Upper lobe of left lung (tissue), 6 donors: ENCODE measurements at regions not wholly inside any gene's neighbourhood (a gene's known extent, or its start where the extent isn't known, plus 50 kb on each side); places are given as distances from the start of the nearest gene placed in this dataset.

Source experiments
- ATAC-seq, 2 donors: fragments of 200-7000 bp; cut with Tn5 transposase; one replicate each; pipeline ENCODE4 v1.9.1; 2022; ENCODE audit warnings: mild to moderate bottlenecking in 2 of 2, moderate library complexity in 2 of 2; ENCODE audit not compliant: low FRiP score in 2 of 2
- DNase-seq, 2 donors: peaks; one replicate each; pipeline ENCODE4 v3.0.0-alpha.2; 2019 to 2020
- H3K27ac ChIP-seq, 4 donors: fragments of 200-600 bp; sonication (generic); one replicate each; pipeline ENCODE4 v1.5.1; 2016 to 2019
- H3K27me3 ChIP-seq, 4 donors: fragments of 200-600 bp; sonication (generic); one replicate each; pipeline ENCODE4 v1.5.1; 2017 to 2019
- H3K36me3 ChIP-seq, 4 donors: fragments of 200-600 bp; sonication (generic); one replicate each; pipeline ENCODE4 v1.5.1; 2016 to 2019
- H3K4me1 ChIP-seq, 4 donors: fragments of 200-600 bp; sonication (generic); one replicate each; pipeline ENCODE4 v1.5.1; 2018 to 2019
- H3K4me3 ChIP-seq, 4 donors: fragments of 200-600 bp; sonication (generic); one replicate each; pipeline ENCODE4 v1.5.1; 2017 to 2019; ENCODE audit warnings: mild to moderate bottlenecking in 2 of 4, moderate library complexity in 1 of 4
- H3K9me3 ChIP-seq, 4 donors: fragments of 200-600 bp; sonication (generic); one replicate each; pipeline ENCODE4 v1.5.1; 2018 to 2019
- CTCF ChIP-seq, 6 experiments: fragments of 450-650 bp in 4 of 6; fragments of 200-600 bp in 2 of 6; sonication (generic) in 2 of 6; IDR thresholded peaks; one replicate each; pipeline ENCODE4 v1.5.1; 2016 to 2019; ENCODE audit warnings: antibody characterized with exemption in 6 of 6
- EP300 ChIP-seq, 4 donors: sonication (generic); formaldehyde crosslinking; IDR thresholded peaks; one replicate each; pipeline ENCODE4 v1.5.1; 2017; ENCODE audit warnings: antibody characterized with exemption in 4 of 4, control low read depth in 2 of 4
- POLR2A ChIP-seq, 4 donors: fragments of 450-650 bp; IDR thresholded peaks; one replicate each; pipeline ENCODE4 v1.5.1; 2016 to 2017; ENCODE audit warnings: antibody characterized with exemption in 4 of 4, mild to moderate bottlenecking in 2 of 4
- POLR2AphosphoS5 ChIP-seq, 2 donors: sonication (generic); formaldehyde crosslinking; IDR thresholded peaks; one replicate each; pipeline ENCODE4 v1.5.1; 2017; ENCODE audit warnings: antibody characterized with exemption in 2 of 2
- WGBS, 2 donors: methylation state at CpG; one replicate each; pipeline ENCODE4 v1.1.5; 2017 to 2018; 5-methylcytosine and 5-hydroxymethylcytosine counted together
- donor health status: DM: no; HTN: no; CAD: no; lungs with moderate emphysema.
- donor health status: DM: no; HTN: yes; CAD: no; lungs with severe emphysema.

GRCh38 chr6:125552819-125553218 lies 196.6 kb upstream of the HEY2 start:
- Histone ChIP-seq H3K27me3 (no peaks in the 10 kb centered on the region), H3K4me3 (no peak overlapping the region), H3K27ac (no peak overlapping the region), H3K9me3 (no peaks in the 10 kb centered on the region), H3K36me3 (no peaks in the 10 kb centered on the region), H3K4me1 (no peaks in the 10 kb centered on the region)
- WGBS, 2 donors, result 93 to 97% methylated on average over 1 of the region's 1 CpG
- ATAC-seq, result no peak
- DNase-seq, result no peak
- TF ChIP-seq POLR2A (IDR thresholded peaks at IDR 0.05), result no peak
- TF ChIP-seq POLR2AphosphoS5 (IDR thresholded peaks at IDR 0.05), result no peak
- TF ChIP-seq EP300 (IDR thresholded peaks at IDR 0.05), result no peak
- TF ChIP-seq CTCF (IDR thresholded peaks at IDR 0.05), result no peak

GRCh38 chr6:125554456-125554855 lies 195.0 kb upstream of the HEY2 start:
- no peak for ATAC-seq
- Histone ChIP-seq H3K4me3 (no peak overlapping the region), H3K9me3 (no peaks in the 10 kb centered on the region), H3K27ac (no peak overlapping the region), H3K36me3 (no peaks in the 10 kb centered on the region), H3K27me3 (no peaks in the 10 kb centered on the region), H3K4me1 (peaks cover 0 to 5% (median 0%) of the 10 kb centered on the region in 4 donors)
- no peak for TF ChIP-seq POLR2A (IDR thresholded peaks at IDR 0.05)
- no peak for TF ChIP-seq EP300 (IDR thresholded peaks at IDR 0.05)
- no peak for TF ChIP-seq CTCF (IDR thresholded peaks at IDR 0.05)
- TF ChIP-seq POLR2AphosphoS5 (IDR thresholded peaks at IDR 0.05), result no peak
- DNase-seq, result no peak
- 78 to 85% methylated on average over 1 of the region's 1 CpG for WGBS, 2 donors

GRCh38 chr6:125558241-125558843 lies 191.1 kb upstream of the HEY2 start:
- ATAC-seq (no peak), DNase-seq (peak in 1 of 2 donors; percentile 28)
- peaks cover 0 to 5% (median 0%) of the 10 kb centered on the region in 4 donors for H3K4me1 ChIP-seq
- no peak overlapping the region for H3K27ac ChIP-seq
- no peaks in the 10 kb centered on the region for H3K9me3 ChIP-seq
- no peak for TF ChIP-seq POLR2A (IDR thresholded peaks at IDR 0.05)
- TF ChIP-seq POLR2AphosphoS5 (IDR thresholded peaks at IDR 0.05), result no peak
- TF ChIP-seq CTCF (IDR thresholded peaks at IDR 0.05), result no peak
- TF ChIP-seq EP300 (IDR thresholded peaks at IDR 0.05), result no peak
- H3K27me3 ChIP-seq, result no peaks in the 10 kb centered on the region
- H3K4me3 ChIP-seq, result no peak overlapping the region
- 53 to 56% methylated on average over 7 of the region's 7 CpGs for WGBS, 2 donors
- no peaks in the 10 kb centered on the region for H3K36me3 ChIP-seq

GRCh38 chr6:125558907-125559306 lies 190.5 kb upstream of the HEY2 start:
- no peak overlapping the region for H3K27ac ChIP-seq
- no peak for ATAC-seq
- no peak overlapping the region for H3K4me3 ChIP-seq
- DNase-seq, result no peak
- TF ChIP-seq EP300 (IDR thresholded peaks at IDR 0.05) (no peak), POLR2AphosphoS5 (IDR thresholded peaks at IDR 0.05) (no peak), CTCF (IDR thresholded peaks at IDR 0.05) (no peak), POLR2A (IDR thresholded peaks at IDR 0.05) (no peak)
- H3K9me3 ChIP-seq, result no peaks in the 10 kb centered on the region
- H3K36me3 ChIP-seq, result no peaks in the 10 kb centered on the region
- 58% methylated on average over 3 of the region's 3 CpGs for WGBS, 2 donors
- H3K27me3 ChIP-seq, result no peaks in the 10 kb centered on the region
- H3K4me1 ChIP-seq, result peaks cover 0 to 5% (median 0%) of the 10 kb centered on the region in 4 donors

GRCh38 chr6:125562156-125562555 lies 187.3 kb upstream of the HEY2 start:
- ATAC-seq (no peak), DNase-seq (no peak)
- H3K9me3 ChIP-seq, result no peaks in the 10 kb centered on the region
- H3K4me3 ChIP-seq, result no peak overlapping the region
- WGBS, 2 donors, result 89 to 97% methylated on average over 1 of the region's 1 CpG
- no peaks in the 10 kb centered on the region for H3K27me3 ChIP-seq
- TF ChIP-seq POLR2AphosphoS5 (IDR thresholded peaks at IDR 0.05), result no peak
- TF ChIP-seq EP300 (IDR thresholded peaks at IDR 0.05), result no peak
- no peak for TF ChIP-seq POLR2A (IDR thresholded peaks at IDR 0.05)
- no peak for TF ChIP-seq CTCF (IDR thresholded peaks at IDR 0.05)
- no peaks in the 10 kb centered on the region for H3K36me3 ChIP-seq
- H3K27ac ChIP-seq, result no peak overlapping the region
- peaks cover 0 to 5% (median 0%) of the 10 kb centered on the region in 4 donors for H3K4me1 ChIP-seq
